GM21529 (cell line): ENCODE measurements at regions not wholly inside any gene's neighbourhood (a gene's known extent, or its start where the extent isn't known, plus 50 kb on each side); places are given as distances from the start of the nearest gene placed in this dataset.

Experiments
- ATAC-seq: cut with Tn5 transposase; IDR thresholded peaks from one replicate; pipeline ENCODE4 v1.9.1; 2021; ENCODE audit not compliant: unreplicated experiment

DNA sequence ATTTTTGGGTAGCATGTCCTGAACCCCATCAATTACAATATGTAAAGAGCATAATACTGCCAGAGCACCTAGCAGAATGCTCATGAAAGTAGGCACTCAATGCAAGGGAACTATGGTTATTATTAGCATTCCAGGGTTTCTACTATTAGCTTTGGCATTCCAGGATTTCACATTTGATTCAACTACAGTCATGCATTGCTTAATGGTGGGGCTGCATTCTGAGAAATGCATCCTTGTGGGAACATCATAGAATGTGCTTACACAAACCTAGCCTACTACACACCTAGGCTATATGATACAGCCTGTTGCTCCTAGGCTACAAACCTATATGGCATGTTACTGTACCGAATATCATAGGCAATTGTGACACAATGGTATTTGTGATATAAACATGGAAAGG is 247.8 kb downstream of the CD83 start:
- ATAC-seq, result no peak

DNA sequence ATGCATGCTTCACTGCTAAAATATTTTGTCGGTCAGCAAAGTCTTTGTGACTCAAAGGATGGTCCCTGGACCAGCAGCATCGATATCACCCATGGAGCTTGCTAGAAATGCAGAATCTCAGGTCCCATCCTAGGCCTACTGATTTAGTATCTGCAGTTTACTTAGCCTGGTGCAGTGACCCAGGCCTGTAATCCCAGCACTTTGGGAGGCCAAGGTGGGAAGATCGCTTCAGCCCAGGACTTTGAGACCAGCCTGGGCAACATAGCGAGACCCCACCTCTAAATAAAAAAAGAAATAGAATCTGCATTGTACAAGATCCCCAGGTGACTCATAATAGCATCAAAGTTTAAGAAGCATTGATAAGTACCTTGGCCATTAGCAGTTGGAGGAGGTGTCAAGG is 248.7 kb downstream of the CD83 start:
- no peak for ATAC-seq

DNA sequence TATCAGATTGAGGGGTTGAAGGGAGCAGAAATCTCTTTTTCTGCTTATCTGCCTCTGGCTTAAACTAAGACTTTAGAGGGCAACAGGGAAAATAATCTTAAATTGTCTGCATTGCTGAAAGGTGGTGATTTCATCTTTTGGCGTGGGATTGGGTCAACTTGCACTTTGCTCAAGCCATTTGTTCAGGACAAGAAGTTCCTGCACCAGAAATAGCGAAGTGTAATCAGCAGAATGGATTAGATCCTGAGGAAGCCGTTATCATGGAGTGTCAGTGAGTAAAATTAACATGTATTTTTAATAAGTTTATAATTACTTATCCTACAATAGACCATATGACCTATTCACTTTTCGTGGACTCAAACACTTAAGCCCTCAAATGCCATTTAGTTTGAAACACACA is 249.3 kb downstream of the CD83 start:
- ATAC-seq, result no peak

DNA sequence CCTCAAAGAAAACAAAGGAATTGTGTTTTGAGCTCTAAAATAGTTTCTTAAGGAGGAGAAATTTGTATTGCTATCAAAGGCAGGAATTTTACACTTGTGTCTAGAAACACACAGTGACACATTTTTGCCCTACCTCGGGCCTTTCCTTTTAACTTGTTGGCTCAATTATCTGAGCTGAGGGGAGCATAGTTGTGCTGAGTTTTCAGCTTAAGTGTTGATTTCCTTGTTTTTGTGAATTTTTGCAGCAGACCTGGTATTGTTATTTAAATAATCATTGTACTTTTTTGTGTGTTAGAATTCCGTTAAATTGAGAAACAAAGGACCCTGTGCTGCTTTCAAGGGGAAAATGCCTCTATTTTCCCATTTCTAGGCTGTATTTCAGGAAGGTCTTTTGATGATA is 249.7 kb downstream of the CD83 start:
- no peak for ATAC-seq

DNA sequence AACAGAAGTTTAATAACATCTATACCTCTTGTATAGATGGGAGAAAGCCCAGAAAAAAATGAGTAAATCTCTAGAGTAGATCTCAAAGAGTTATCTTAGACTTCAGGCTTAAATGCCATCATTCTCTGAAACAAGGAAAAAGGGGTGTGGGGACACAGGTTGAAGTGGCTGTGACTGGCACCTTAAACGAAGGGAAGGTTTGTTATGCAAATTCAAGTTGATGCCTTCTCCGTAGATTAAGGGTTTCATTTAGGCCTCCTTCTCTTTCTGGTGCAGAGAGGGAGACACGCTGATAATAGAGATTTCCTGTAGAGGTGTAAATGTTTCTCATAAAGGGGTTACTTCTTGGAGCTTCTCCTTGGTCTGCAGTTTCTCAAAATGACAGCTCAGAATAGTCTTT is 252.1 kb downstream of the CD83 start:
- no peak for ATAC-seq

DNA sequence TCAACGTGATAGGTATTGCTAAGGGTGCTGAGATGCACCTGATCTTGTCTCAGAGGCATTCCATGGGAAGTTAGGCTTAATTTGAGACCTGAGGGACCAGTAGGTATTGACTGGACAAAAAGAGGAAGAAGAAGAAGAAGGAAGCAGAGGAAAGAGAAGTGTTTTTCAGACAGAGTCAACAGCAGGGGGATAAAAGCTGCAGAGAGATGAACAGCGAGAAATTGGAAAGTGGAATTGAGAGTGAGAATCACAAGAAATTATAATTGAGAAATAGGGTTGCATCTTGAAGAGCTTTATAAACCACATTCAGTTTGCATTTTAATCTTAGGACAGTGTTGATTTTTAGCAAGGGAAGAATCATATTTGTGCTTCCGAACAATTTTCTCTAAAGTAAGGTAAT is 254.0 kb downstream of the CD83 start:
- ATAC-seq, result no peak

DNA sequence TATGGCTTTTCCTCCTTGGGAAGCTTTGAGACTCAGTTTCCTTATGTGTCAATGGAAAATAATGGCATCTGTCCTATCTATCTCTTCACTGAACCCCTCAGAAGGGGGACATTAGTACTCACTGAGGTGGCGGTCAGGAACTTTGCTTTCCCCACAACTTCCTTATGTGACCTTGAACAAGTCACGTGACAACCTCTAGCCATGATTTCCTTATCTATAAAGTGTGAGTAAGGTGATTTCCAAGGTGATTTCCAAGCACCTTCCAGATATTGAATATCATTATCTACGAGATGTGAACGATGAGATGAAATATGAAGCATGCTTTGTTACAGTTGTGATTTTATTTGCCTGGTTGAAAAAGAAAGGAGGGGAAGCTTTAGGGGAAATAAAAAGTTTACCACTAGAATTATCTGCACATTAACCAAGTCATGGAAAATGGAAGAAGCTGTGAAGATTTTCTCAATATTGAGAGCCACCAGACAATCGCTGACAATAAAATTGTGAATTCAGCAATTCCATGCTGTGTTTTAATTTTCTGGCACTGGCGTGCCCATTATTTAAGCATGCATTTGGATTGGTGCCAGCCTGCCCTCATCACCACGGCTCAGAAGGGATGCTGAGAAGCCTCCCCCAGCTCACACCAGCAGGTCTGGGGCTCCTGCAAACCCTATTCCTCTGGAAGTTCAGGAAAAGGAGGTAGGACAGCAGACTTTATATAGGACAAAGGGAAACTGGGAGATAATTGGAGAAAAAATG is 255.3 kb downstream of the CD83 start:
- ATAC-seq, result no peak

DNA sequence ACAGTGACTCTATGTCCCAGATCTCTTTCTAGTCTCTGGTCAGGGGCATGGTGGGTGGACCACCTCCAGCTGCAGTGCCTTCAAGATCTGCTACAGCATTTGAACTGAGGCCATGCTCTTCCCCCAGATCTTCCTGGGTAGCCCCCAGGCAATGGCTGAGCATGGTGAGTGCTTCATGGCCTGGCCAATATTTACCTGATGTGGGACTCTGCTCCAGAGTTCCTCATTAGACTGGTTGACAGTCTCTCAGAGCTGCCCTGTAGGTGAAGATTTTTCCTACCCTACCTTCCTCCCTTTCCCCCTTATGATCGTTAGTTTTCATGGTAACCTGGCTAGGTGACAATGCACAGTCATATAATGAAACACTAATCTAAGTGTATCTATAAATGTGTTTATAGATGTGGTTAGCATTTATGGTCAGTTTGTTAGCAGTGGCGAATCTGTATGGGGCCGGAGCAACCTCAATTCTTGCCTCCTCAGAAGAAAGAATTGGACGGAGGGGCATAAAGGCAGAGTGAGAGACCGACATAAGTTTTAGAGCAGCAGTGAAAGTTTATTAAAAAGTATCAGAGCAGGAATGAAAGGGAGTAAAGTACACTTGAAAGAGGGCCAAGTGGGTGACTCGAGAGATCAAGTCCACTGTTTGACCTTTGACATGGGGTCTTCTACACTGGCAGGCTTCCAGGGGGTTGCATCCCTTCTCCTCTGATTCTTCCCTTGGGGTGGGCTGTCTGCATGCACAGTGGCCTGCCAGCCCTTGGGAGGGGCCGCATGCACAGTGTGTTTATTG is 256.3 kb downstream of the CD83 start:
- no peak for ATAC-seq

DNA sequence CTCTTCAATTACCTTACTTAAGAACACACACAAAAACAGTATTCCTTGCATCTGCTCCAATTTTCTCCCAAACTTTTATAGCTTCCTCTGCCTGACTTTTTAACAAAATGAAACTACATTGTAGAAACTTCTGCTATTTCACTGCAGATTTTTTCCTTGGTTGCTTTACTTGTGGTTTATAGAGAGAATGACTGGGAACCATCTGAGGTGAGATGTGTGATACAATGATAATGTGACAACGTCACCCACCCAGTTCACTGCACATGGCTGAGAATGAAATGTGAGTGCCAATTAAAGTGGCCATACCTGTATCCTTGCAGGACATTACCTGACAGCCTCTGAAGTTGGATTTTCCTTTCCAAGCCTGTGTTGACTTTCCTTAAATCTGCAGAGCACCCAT is 258.4 kb downstream of the CD83 start:
- ATAC-seq, result no peak

DNA sequence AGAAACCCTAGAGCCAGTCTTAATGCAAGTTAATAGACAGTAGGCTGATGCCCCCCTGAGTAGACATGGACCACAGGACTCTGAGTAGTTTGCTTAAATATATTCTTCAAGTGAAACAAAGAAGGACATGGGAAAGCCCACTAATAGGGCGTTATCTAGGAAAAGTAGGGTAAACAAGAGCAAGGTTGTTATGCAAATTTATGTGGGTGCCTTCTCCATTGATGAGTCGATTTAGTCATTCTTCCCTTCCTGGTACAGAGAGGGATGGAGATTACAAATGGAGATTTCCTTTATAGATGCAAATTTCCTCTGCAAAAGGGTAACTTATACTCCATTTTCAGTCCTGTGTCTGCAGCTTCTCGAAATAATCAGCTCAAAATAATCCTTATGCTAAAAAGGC is 262.0 kb downstream of the CD83 start:
- no peak for ATAC-seq

DNA sequence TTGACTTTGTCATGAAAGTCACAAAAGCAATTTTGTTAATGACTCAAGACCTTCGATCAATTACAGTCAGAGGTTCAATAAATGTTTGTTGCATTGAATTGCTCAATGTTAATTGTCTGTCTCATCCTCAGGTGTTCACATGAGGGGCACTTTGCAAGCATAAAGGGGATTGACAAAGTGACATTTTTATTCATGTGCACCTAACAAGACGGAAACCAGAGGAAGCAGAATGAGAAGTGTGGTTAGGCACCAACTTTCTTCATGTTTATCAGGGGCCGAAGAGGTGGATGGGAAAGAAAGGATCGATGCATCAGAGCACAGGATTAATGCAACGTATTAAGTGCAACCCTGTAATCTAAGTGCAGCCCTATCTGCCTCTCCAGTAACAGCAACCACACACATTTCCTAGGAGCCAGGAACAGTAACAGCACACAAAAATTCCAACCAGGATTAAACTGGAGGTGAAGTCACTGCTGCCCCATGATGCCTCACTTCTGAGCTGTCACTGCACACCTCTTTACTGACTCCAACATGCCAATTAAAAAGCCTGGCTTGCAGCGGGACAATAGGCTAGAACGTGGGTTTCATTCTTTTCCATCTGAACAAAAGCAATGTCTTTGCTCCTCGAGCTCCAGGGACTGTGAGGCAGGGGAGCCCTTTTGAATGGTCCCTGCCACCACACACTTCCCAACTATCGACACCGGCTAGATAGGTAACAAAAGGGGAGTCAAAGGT is 262.7 kb downstream of the CD83 start:
- no peak for ATAC-seq

DNA sequence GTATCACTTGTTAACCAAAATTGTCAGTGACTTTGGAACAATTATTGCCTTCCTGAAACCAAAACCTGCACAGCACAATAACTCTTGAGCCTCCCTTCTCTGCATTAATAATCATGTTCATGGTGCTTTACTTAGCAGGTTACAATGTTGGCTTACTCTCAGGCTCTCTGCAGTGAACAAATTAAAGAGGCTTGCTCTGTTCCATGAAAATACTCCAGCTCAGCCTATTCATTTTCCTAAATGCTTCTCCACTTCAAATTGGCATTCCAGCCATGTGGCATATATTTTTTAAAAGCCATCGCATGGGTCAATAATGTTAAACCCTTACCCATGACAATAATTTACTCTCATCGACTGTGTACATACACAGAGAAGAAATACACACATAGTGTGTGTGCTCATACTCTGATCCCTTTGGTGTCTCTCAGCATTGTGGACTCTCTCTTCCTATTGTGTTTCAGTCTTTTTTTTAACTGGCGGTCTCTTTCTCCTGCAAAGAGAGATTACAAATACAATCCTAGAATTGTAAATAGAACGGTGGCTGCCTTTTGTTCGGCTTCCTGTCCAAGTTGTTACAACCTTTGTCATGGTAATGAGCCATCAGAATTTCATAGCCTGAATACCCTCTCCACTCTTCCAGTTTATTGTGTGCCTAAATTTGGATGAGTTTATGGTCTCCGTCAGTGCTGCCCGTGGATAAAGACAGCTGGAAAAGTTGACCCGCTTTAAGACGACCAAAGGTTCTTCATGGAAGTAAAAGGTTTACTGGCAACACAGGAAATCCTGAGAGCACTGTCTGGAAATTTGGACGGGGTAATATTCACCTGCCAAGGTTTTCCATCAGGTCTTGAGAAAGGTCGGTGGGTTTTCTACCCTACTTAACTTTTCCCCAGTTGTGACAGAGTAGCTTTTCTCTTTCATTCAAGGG is 263.6 kb downstream of the CD83 start:
- ATAC-seq, result no peak

DNA sequence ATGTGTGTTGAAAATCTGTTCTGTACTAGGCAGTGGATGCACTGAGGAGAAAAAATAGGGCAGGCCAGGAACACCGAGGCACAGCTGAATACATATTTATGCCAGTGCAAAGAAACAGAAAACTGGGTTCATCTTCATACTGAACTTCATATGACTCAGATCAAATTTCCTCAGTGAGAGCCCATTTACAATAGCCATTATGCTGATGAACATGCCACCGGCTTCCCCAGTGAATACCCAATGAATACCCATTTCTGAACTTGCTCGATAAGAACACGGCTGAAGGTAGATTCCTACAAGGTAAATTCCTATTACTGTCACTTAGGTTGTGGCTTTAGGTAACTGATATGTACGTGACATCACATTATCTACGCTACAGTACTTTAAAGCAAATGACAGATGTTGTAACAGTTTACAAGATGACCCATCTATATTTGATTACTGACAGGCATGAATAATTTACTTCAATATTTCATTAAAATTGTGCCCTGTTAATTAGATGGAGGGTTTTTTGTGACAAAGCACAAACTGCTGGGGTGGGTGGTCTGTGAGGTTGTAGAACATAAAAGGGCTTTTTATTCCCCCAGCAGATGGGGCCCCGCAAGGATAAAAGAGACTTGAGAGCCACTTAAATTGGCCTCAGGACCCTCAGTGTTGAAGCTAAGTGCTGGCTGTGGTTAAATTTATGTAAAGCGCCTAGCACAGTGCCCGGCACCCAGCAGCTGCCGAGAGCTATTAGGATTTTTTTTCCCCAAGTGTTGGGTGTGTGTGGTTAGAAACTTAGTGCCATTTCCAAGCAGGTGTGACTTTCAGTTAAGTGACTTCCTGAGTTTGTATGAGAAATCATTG is 264.5 kb downstream of the CD83 start:
- peak; percentile 44 for ATAC-seq

DNA sequence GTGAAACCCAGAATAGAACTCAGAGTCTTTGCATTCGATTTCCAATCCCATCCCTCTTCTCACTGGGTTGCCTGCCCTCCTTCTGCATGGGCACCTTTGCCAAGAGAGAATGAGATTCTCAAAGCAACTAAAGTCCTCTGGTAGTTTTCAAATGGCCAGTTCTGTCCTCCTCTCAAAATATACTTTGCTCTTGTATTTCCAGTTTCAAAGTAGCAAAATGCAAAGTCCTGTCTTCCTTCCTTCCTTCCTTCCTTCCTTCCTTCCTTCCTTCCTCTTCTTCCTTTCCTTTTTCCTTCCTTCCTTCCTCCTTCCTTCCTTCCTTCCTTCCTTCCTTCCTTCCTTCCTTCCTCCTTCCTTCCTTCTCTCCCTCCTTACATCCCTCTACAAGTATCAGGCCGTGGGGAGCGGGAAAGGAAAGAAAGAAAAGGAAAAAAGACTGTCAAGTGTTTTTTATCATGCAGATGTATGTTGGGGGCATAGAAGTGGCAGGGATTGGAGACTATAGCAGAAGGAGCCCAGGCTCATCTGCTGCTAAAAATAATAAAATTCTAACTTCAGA is 265.2 kb downstream of the CD83 start:
- no peak for ATAC-seq

DNA sequence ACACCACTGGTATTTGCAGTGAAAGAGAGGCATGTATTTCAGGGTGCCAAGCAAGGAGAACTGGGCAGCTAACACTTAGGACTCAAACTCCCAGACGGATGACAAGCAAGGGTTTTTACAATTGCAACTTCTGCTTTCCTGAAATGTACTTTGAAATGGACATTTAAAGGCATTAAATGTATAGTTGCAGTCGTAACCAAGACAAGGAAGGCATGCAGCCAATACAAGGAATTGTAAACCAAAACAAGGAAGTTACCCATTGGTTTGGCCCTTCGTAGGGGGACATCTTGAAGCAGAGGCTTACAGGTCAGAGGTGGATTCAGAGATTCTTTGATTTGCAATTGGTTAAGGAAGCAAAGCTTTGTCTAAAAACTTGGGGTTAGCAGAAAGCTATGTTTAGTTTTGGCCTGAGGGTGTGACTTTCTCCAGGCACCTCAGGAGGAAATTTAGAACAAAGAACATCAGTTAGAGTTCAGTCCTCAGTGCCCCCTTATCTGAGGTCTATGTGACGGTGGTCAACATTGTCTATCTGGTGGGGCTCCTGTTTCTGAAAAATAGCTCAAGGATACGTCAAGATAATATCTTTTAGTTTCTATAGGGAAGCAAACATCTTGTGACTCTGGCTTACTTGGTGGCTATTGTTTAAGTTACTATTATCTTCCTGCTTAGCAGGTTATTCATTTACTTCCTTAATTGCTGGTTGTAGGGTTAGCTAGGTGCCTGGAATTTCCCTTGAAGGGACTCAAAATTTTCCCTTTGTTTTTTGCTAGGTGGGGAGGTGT is 266.0 kb downstream of the CD83 start:
- no peak for ATAC-seq

DNA sequence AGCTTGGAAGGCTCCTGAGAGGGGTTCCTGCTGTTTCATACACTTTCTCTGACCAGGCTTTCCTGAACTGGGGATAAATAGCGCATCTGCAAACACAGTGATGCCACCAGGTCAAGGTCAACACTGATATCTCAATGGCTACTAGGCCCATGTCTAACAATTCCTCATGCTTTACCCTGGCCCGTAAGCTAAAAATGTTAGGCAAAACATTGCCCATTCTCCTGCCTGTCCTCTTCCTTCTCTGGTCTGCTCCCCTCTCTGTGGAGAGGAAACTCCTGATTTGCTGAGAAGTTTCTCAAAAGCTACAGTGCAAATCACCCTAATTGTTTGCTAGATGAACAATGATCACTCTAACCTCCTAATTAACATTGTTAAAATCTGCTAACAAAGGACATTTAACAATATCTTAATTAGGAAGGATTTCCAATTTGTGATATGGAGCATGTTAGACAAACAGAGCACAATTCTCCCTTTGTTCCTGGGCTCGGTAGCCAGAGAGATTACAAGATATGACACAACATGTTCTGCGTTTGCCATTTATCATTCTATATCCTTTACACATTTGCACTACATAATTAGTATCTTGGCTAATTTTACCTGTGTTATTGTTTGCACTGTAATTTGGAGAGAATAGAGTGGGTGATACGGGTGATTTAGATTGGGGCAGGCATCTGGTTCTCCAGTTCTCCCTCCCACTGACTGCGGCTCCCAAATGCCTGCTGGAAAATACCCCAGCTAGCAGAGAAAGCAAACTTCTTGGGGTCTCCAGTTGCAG is 266.8 kb downstream of the CD83 start:
- no peak for ATAC-seq

DNA sequence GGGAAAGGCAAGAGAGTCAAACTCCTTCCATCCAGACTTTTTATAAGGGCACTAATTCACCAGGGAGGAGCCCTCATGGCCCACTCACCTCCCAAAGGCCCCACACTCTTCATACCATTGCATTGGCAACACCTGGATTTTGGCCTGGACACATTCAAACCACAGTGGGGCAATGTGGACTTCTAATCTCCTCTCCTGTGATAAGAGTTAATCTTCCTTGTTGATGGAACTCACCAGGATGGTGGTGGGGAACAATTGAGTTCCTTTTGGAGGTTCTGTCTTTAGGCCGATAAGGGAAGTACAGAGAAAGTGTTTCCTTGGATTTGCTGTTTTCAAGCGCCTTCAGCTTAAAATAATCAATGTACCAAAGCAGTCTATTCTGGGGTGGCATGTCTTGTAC is 268.7 kb downstream of the CD83 start:
- ATAC-seq, result no peak

DNA sequence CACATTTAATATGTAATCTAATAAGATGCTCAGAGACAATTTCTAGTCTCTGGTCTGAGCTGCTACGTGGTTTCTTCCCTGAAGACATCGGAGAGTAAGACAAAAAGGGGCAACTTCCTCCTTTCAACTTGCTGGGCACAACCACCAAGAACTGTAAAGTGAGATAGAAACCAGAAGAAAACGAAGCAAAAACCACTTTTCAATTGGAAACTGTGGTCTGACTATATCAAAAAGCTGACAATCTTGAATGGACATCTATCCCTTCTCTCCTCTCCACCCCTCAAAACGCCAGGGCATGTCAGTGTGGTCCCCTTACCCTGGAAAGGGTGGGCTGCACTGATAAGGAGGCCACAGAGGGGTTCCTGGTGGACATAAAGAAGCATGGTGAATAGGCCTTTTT is 269.1 kb downstream of the CD83 start:
- ATAC-seq, result no peak
